Fibroblast of pulmonary artery (primary cell): ENCODE measurements at regions not wholly inside any gene's neighbourhood (a gene's known extent, or its start where the extent isn't known, plus 50 kb on each side); places are given as distances from the start of the nearest gene placed in this dataset.
"Not testable (repeated sequence)": the region's sequence is repeated elsewhere in the genome, so short reads cannot be mapped to it uniquely, and the experiment has no call there.

ENCODE experiments used
- DNase-seq: peaks from one replicate; pipeline ENCODE4 v3.0.0-alpha.2; 2010; ENCODE audit warnings: low read depth
- H3K4me3 ChIP-seq: replicated peaks from 2 replicates; pipeline ENCODE4 v1.5.1; 2011; ENCODE audit warnings: low read depth, mild to moderate bottlenecking, control low read depth, low read length, moderate library complexity
- CTCF ChIP-seq: IDR thresholded peaks from 2 replicates; pipeline ENCODE4 v1.5.1; 2011; ENCODE audit warnings: mild to moderate bottlenecking, control low read depth, low read length, inconsistent platforms; ENCODE audit errors: missing control alignments

GRCh38 chr3:107465064-107465631 lies 57.6 kb upstream of the BBX start:
- no peak for TF ChIP-seq CTCF
- DNase-seq, result no peak
- H3K4me3 ChIP-seq, result no peak overlapping the region

GRCh38 chr3:107468782-107469181 lies 54.0 kb upstream of the BBX start:
- TF ChIP-seq CTCF, result no peak
- no peak overlapping the region for H3K4me3 ChIP-seq
- no peak for DNase-seq

- not testable (repeated sequence) for DNase-seq, H3K4me3 ChIP-seq
These were observed 52.3 kb upstream of the BBX start for GRCh38 chr3:107470496-107470895.
